ENCODE measurements at regions not wholly inside any gene's neighbourhood (a gene's known extent, or its start where the extent isn't known, plus 50 kb on each side); places are given as distances from the start of the nearest gene placed in this dataset.

- TF ChIP-seq CTCF (IDR thresholded peaks at IDR 0.05) (no peak), POLR2A (IDR thresholded peaks at IDR 0.05) (no peak)
Measured at GRCh38 chr1:219797683-219798082, 130.7 kb downstream of the SLC30A10 start.
